ENCODE measurements at regions not wholly inside any gene's neighbourhood (a gene's known extent, or its start where the extent isn't known, plus 50 kb on each side); places are given as distances from the start of the nearest gene placed in this dataset.

DNA sequence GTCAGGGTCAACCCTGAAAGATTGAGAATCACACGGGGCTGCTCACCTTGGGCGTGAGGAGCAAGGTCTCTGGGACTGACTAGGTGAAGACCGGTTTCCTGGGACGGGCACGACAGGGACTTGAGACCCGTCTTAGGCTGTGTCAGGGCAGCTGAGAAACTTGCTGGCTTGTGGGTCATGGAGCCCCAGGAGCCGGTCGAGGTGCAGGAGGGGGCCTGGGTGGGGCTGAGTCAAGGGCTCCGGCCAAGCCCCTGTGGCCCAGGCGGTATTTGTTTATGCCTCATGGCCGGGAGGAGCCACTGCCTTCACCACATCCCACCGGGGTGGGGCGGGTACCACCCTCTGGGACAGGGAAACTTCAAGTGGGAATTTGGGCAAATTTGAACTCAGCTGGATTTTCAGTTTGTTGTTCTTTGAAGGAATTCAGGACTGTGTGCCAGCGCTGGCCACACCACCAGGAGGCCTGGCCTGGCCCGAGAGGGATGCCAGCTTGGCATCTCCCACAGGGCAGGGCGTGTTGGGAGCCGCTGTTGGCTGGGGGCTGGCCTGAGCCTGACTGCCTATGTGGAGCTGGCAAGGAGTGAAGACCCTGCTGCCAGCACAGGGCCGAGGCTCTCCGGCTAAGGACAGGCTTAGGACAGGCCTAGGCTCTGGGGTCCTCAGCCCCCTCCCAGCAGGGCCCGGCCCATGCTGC is 116.1 kb downstream of the METRNL start:
- no peak for DNase-seq (ENCODE audit: low read depth)
- H3K4me3 ChIP-seq (ENCODE audit: low read depth, low read length), result no peak overlapping the region
- TF ChIP-seq, protein P1, sequence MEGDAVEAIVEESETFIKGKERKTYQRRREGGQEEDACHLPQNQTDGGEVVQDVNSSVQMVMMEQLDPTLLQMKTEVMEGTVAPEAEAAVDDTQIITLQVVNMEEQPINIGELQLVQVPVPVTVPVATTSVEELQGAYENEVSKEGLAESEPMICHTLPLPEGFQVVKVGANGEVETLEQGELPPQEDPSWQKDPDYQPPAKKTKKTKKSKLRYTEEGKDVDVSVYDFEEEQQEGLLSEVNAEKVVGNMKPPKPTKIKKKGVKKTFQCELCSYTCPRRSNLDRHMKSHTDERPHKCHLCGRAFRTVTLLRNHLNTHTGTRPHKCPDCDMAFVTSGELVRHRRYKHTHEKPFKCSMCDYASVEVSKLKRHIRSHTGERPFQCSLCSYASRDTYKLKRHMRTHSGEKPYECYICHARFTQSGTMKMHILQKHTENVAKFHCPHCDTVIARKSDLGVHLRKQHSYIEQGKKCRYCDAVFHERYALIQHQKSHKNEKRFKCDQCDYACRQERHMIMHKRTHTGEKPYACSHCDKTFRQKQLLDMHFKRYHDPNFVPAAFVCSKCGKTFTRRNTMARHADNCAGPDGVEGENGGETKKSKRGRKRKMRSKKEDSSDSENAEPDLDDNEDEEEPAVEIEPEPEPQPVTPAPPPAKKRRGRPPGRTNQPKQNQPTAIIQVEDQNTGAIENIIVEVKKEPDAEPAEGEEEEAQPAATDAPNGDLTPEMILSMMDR (conservative IDR thresholded peaks at IDR 0.05; ENCODE audit: low read depth, low read length), result no peak

DNA sequence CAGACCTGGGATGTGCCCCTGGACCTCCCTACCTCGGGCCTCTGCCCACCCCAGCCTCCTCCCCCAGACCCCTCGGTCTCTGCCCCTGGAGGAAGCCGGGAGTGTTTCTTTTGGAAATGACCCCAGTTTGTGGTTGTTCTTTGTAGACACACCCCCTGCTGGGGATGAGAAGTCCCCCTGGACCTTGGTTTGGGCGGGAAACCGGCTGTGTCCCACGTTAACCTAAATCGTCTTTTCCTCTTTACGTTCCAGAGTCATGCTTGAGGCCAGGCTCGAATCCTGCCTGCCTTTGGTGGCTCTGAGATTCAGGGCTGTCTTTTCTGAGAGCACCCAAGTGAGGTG is 116.6 kb downstream of the METRNL start:
- DNase-seq (ENCODE audit: low read depth), result no peak
- no peak overlapping the region for H3K4me3 ChIP-seq (ENCODE audit: low read depth, low read length)
- TF ChIP-seq, protein P1 (conservative IDR thresholded peaks at IDR 0.05; ENCODE audit: low read depth, low read length), result no peak

DNA sequence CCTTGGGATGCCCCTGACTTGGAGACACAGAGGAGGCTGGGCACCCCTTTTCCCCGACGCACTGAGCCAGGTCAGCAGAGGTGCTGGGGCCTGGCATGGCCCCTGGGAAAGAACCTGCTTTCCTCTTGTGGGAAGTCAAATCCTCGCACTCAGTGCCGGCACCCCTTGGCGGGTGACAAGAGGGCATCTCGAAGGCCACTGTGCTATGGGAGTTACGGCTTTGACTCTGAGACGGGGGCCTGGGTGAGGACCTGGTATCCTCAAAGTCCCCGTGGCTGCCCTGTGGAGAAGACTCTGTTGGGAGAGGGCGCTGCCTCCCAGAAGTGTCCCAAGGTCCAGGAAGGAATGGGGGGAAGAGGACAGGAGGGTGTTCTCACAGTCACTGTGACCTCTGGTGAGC is 117.0 kb downstream of the METRNL start:
- no peak for DNase-seq (ENCODE audit: low read depth)
- TF ChIP-seq, protein P1 (conservative IDR thresholded peaks at IDR 0.05; ENCODE audit: low read depth, low read length), result no peak
- no peak overlapping the region for H3K4me3 ChIP-seq (ENCODE audit: low read depth, low read length)

DNA sequence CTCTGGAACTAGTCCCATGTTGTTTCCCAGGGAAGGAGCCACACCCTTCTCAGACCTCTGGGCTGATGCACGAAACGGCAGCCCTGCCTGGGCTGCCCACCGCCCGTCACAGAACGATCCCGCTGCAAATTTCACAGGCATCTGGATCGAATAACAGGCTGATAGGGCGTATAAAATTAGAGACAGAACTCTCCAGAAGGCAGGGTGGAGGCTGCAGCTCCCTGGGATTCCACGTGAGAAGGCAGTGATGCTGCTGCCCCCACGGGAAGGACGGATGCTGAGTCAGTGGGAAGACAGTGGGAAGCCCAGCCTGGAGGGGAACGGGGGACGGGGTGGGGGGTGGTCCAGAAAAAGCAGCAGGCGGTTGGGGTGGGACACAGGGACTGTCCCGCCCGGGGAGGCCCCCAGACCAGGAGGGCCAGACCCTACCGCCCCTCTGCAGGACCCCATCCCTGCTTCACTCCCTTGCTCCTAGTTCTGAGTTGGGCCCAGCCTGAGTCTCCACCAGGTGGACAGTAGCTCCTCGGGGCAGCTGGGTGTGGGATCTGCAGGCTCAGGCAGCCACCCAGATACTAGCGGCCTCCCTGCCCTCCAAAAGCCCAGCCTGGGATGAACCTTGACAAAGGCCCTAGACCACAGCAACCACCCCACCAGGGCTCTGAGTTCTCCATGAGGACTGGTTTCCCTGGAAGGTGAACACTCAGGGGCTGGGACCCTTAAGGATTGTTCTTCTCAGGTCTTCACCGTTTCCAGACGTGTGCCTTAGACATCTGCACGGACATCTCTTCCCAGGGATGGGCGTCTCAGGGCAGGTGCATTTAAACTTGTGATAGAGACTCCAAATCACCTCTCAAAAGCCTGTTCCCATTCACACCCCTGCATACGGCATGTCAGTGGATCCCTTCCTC is 117.8 kb downstream of the METRNL start:
- no peak for DNase-seq (ENCODE audit: low read depth)
- TF ChIP-seq, protein P1 (conservative IDR thresholded peaks at IDR 0.05; ENCODE audit: low read depth, low read length), result no peak
- H3K4me3 ChIP-seq (ENCODE audit: low read depth, low read length), result no peak overlapping the region

GRCh38 chr17:83198366-83199341 is 119.2 kb downstream of the METRNL start:
- TF ChIP-seq, protein P1 (conservative IDR thresholded peaks at IDR 0.05; ENCODE audit: low read depth, low read length), result no peak
- no peak overlapping the region for H3K4me3 ChIP-seq (ENCODE audit: low read depth, low read length)
- no peak for DNase-seq (ENCODE audit: low read depth)

DNA sequence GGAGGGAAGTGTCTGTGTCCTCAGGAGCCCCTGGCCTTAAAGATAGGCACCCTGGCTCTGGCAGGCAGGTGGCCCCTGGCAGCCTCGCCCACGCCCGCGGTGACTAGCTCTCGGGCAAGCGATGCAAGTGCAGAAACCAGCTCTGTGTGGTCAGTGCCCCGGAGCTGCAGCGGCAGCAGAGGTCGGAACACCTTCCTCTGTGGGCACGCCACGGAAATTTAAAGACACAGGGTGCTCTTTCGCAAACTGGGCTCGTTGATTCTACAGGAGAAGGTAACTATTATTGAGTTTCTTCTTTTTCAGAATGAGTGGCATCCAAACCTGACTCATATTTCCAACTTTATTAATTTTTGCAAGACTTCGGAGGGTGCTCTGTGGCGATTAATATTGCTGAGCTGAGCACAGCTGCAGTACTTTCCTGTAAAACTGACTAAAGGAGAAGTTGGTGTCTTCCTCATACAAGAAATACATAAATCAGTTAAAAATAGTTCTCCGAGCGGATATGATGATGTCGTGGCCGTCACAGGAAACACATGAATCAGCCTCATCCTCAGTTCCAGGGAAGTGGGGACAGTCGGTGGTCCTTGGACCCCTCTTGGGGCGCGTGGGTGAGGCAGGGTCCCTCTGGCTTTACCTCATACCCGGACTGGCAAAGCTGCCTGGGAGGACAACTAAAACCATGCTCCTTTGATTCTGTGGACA is 120.2 kb downstream of the METRNL start:
- TF ChIP-seq, protein P1 (conservative IDR thresholded peaks at IDR 0.05; ENCODE audit: low read depth, low read length), result no peak
- no peak for DNase-seq (ENCODE audit: low read depth)
- no peak overlapping the region for H3K4me3 ChIP-seq (ENCODE audit: low read depth, low read length)

Measured in epithelial cell of proximal tubule (primary cell).